ENCODE measurements at regions not wholly inside any gene's neighbourhood (a gene's known extent, or its start where the extent isn't known, plus 50 kb on each side); places are given as distances from the start of the nearest gene placed in this dataset.

GRCh38 chr1:167166690-167167075 lies 54.0 kb upstream of the POU2F1 start:
- no peak for TF ChIP-seq FOXK2 (IDR thresholded peaks at IDR 0.05)
- TF ChIP-seq SP1 (IDR thresholded peaks at IDR 0.05), result no peak
- no peak for TF ChIP-seq LEF1 (IDR thresholded peaks at IDR 0.05; ENCODE audit: borderline replicate concordance)
- no peak for TF ChIP-seq ELF4 (IDR thresholded peaks at IDR 0.05)
- no peak for TF ChIP-seq PKNOX1 (IDR thresholded peaks at IDR 0.05)
- TF ChIP-seq TARDBP (IDR thresholded peaks at IDR 0.05), result no peak

Measured in HEK293T (cell line).